GM23338 (cell line): ENCODE measurements at regions not wholly inside any gene's neighbourhood (a gene's known extent, or its start where the extent isn't known, plus 50 kb on each side); places are given as distances from the start of the nearest gene placed in this dataset.

Experiments used
- ATAC-seq: fragments of 200-7000 bp; cut with Tn5 transposase; 3 replicates; pipeline ENCODE4 v1.9.1; 2020
- DNase-seq: peaks from one replicate; pipeline ENCODE4 v3.0.0-alpha.2; 2015; ENCODE audit warnings: low spot score
- H2AFZ ChIP-seq: fragments of 200-600 bp; sonication (generic); 2 replicates; pipeline ENCODE4 v1.8.0; 2016; ENCODE audit warnings: antibody characterized with exemption, mild to moderate bottlenecking, moderate library complexity
- H3F3A ChIP-seq: fragments of 200-600 bp; sonication (generic); replicated peaks from 2 replicates; pipeline ENCODE4 v1.8.0; 2017; ENCODE audit warnings: antibody characterized with exemption, mixed run types, low read depth
- H3K27ac ChIP-seq: fragments of 200-600 bp; sonication (generic); 2 replicates; pipeline ENCODE4 v1.6.1; 2016; ENCODE audit warnings: low read depth
- H3K27me3 ChIP-seq: fragments of 200-600 bp; sonication (generic); 2 replicates; pipeline ENCODE4 v1.8.0; 2016; ENCODE audit warnings: mild to moderate bottlenecking, mixed run types, moderate library complexity; ENCODE audit not compliant: insufficient read depth
- H3K36me3 ChIP-seq: fragments of 200-600 bp; sonication (generic); 2 replicates; pipeline ENCODE4 v1.8.0; 2016; ENCODE audit warnings: mild to moderate bottlenecking; ENCODE audit not compliant: insufficient read depth
- H3K4me1 ChIP-seq: fragments of 200-600 bp; sonication (generic); 2 replicates; pipeline ENCODE4 v1.8.0; 2016; ENCODE audit warnings: mild to moderate bottlenecking, moderate library complexity; ENCODE audit not compliant: insufficient read depth
- H3K4me2 ChIP-seq: fragments of 200-600 bp; sonication (generic); 2 replicates; pipeline ENCODE4 v1.7.1; 2017; ENCODE audit warnings: mixed run types
- H3K4me3 ChIP-seq: fragments of 200-600 bp; sonication (generic); 2 replicates; pipeline ENCODE4 v1.6.1; 2016; ENCODE audit warnings: mixed run types
- H3K79me2 ChIP-seq: fragments of 200-600 bp; sonication (generic); replicated peaks from 2 replicates; pipeline ENCODE4 v1.8.0; 2017; ENCODE audit warnings: mild to moderate bottlenecking; ENCODE audit not compliant: insufficient read depth
- H3K9me2 ChIP-seq: fragments of 200-600 bp; sonication (generic); 2 replicates; pipeline ENCODE4 v1.8.0; 2017; ENCODE audit not compliant: insufficient read depth
- H4K20me1 ChIP-seq: fragments of 200-600 bp; sonication (generic); replicated peaks from 2 replicates; pipeline ENCODE4 v1.8.0; 2017; ENCODE audit warnings: mild to moderate bottlenecking; ENCODE audit not compliant: insufficient read depth
- H3K27ac Mint-ChIP-seq: 2 replicates; pipeline ENCODE4 v1.8.0; 2020; ENCODE audit warnings: inconsistent platforms, mild to moderate bottlenecking, moderate library complexity, mixed read lengths
- H3K27me3 Mint-ChIP-seq: 3 replicates; pipeline ENCODE4 v1.8.0; 2022; ENCODE audit warnings: low read depth, mild to moderate bottlenecking, moderate library complexity, mixed read lengths, inconsistent platforms; ENCODE audit not compliant: insufficient read depth, poor library complexity
- H3K36me3 Mint-ChIP-seq: 3 replicates; pipeline ENCODE4 v1.8.0; 2021; ENCODE audit warnings: low read depth, mild to moderate bottlenecking, inconsistent platforms, moderate library complexity, mixed read lengths
- H3K4me1 Mint-ChIP-seq: 3 replicates; pipeline ENCODE4 v1.8.0; 2020; ENCODE audit warnings: mild to moderate bottlenecking, inconsistent platforms, mixed read lengths
- H3K4me3 Mint-ChIP-seq: 3 replicates; pipeline ENCODE4 v1.8.0; 2021; ENCODE audit warnings: moderate library complexity, mild to moderate bottlenecking, inconsistent platforms, mixed read lengths
- H3K9me3 Mint-ChIP-seq: 3 replicates; pipeline ENCODE4 v1.8.0; 2020; ENCODE audit warnings: moderate library complexity, mild to moderate bottlenecking, inconsistent platforms, mixed read lengths
- CREB1 ChIP-seq: fragments of 250-450 bp; sonication (Bioruptor Pico); IDR thresholded peaks from 2 replicates; pipeline ENCODE4 v1.5.0; 2020; ENCODE audit warnings: low read depth, mild to moderate bottlenecking, moderate library complexity
- CTCF ChIP-seq, 2 experiments: fragments of 200-600 bp in 1 of 2; sonication (generic) in 1 of 2; conservative IDR thresholded peaks; 2 replicates each; pipeline versions ENCODE4 v1.5.1 to v1.6.1; 2016 to 2017; ENCODE audit warnings: antibody characterized with exemption in 2 of 2, low read depth in 2 of 2, mild to moderate bottlenecking in 2 of 2, moderate library complexity in 1 of 2
- ETS1 ChIP-seq: IDR thresholded peaks from 2 replicates; pipeline ENCODE4 v1.6.1; 2016; ENCODE audit warnings: antibody characterized with exemption
- EZH2 ChIP-seq: fragments of 200-600 bp; sonication (generic); IDR thresholded peaks from one replicate; pipeline ENCODE4 v1.8.0; 2017; ENCODE audit warnings: antibody characterized with exemption, mild to moderate bottlenecking, low read depth; ENCODE audit not compliant: unreplicated experiment
- EZH2phosphoT487 ChIP-seq: fragments of 200-600 bp; sonication (generic); IDR thresholded peaks from one replicate; pipeline ENCODE4 v1.8.1; 2018; ENCODE audit warnings: antibody characterized with exemption; ENCODE audit not compliant: unreplicated experiment
- JUNB ChIP-seq: IDR thresholded peaks from one replicate; pipeline ENCODE4 v1.6.1; 2016; ENCODE audit warnings: antibody characterized with exemption; ENCODE audit not compliant: unreplicated experiment
- NANOG ChIP-seq: IDR thresholded peaks from 2 replicates; pipeline ENCODE4 v1.6.1; 2016; ENCODE audit warnings: antibody characterized with exemption, borderline replicate concordance
- POLR2AphosphoS5 ChIP-seq: IDR thresholded peaks from 2 replicates; pipeline ENCODE4 v1.6.1; 2016; ENCODE audit warnings: antibody characterized with exemption, low read depth
- REST ChIP-seq: IDR thresholded peaks from one replicate; pipeline ENCODE4 v1.6.1; 2018; ENCODE audit warnings: antibody characterized with exemption; ENCODE audit not compliant: unreplicated experiment
- STAT1 ChIP-seq: IDR thresholded peaks from one replicate; pipeline ENCODE4 v1.6.1; 2016; ENCODE audit warnings: antibody characterized with exemption; ENCODE audit not compliant: unreplicated experiment
- ZNF114 ChIP-seq: fragments of 250-450 bp; sonication (Bioruptor Pico); IDR thresholded peaks from 2 replicates; pipeline ENCODE4 v1.5.0; 2020; ENCODE audit warnings: mild to moderate bottlenecking, moderate library complexity
- ZNF331 ChIP-seq: fragments of 250-450 bp; sonication (Bioruptor Pico); IDR thresholded peaks from 2 replicates; pipeline ENCODE4 v1.5.0; 2020; ENCODE audit warnings: low read depth, mild to moderate bottlenecking, moderate library complexity
- ZNF462 ChIP-seq: fragments of 250-450 bp; sonication (Bioruptor Pico); IDR thresholded peaks from 2 replicates; pipeline ENCODE4 v1.5.0; 2020; ENCODE audit warnings: mild to moderate bottlenecking, moderate library complexity

- H2AFZ ChIP-seq, result no peak overlapping the region
- peaks cover 6% of the 10 kb centered on the region for H3K27me3 Mint-ChIP-seq
- no peaks in the 10 kb centered on the region for H4K20me1 ChIP-seq
- H3K4me1 Mint-ChIP-seq, result peaks cover 9% of the 10 kb centered on the region
- no peaks in the 10 kb centered on the region; the same call in none of the 2 replicates for H3K4me1 ChIP-seq
- H3F3A ChIP-seq, result no peaks in the 10 kb centered on the region
- H3K27me3 ChIP-seq, result no peaks in the 10 kb centered on the region
- no peak overlapping the region for H3K4me2 ChIP-seq
- H3K36me3 Mint-ChIP-seq, result peaks cover 18% of the 10 kb centered on the region; the same call in 2 of the 3 replicates
- H3K27ac Mint-ChIP-seq, result no peak overlapping the region
- no peak overlapping the region for H3K27ac ChIP-seq
- H3K9me2 ChIP-seq, result peaks cover 4% of the 10 kb centered on the region; the same call in 1 of the 2 replicates
- no peaks in the 10 kb centered on the region for H3K79me2 ChIP-seq
- no peak overlapping the region for H3K4me3 ChIP-seq
- H3K9me3 Mint-ChIP-seq, result peaks cover 30% of the 10 kb centered on the region
- H3K4me3 Mint-ChIP-seq, result no peak overlapping the region
- ATAC-seq, result no peak
- TF ChIP-seq REST, result no peak
- TF ChIP-seq ETS1, result no peak
- no peak for TF ChIP-seq CREB1
- no peak for TF ChIP-seq ZNF462 (CRISPR knock-in tag)
- TF ChIP-seq POLR2AphosphoS5, result no peak
- no peak for TF ChIP-seq CTCF (conservative IDR thresholded peaks at IDR 0.05; ENCODE audit: low read depth in 2 of 2)
- TF ChIP-seq NANOG, result no peak
- TF ChIP-seq EZH2, result no peak
- TF ChIP-seq STAT1, result no peak
- TF ChIP-seq EZH2phosphoT487, result no peak
- TF ChIP-seq ZNF331 (CRISPR knock-in tag), result no peak
- TF ChIP-seq ZNF114 (CRISPR knock-in tag), result no peak
- TF ChIP-seq JUNB, result no peak
- no peak for DNase-seq
- H3K36me3 ChIP-seq, result peaks cover 10% of the 10 kb centered on the region
These were observed 155.4 kb downstream of the CEMIP2 start for GRCh38 chr9:71612889-71613288.
